K562 (cell line): ENCODE measurements at regions not wholly inside any gene's neighbourhood (a gene's known extent, or its start where the extent isn't known, plus 50 kb on each side); places are given as distances from the start of the nearest gene placed in this dataset.

ENCODE experiments used
- ATAC-seq: fragments of 200-7000 bp; cut with Tn5 transposase; 3 replicates; pipeline ENCODE4 v1.9.1; 2020; ENCODE audit warnings: moderate library complexity
- BruUV-seq: library from RNA; stranded (reverse); fragments of 400-500 nt; replicated peaks from 2 replicates; lab custom pipeline; 2021; lab: Mats Ljungman, UMichigan
- CTCF ChIA-PET: fragments of 300-600 bp; formaldehyde crosslinking; extraction: SDS; loops from one replicate; lab custom pipeline; 2021; ENCODE audit warnings: low intra/inter-chr PET ratio; lab: Yijun Ruan, JAX
- POLR2A ChIA-PET: fragments of 300-600, 350-650 bp; sonication (Branson Sonifier 250); formaldehyde crosslinking; extraction: SDS; loops from one replicate; lab custom pipeline; 2021; ENCODE audit warnings: antibody characterized with exemption, inconsistent platforms; lab: Yijun Ruan, JAX
- DNase-seq, 4 experiments: peaks; one replicate each; pipeline versions ENCODE4 v3.0.0 to v3.0.0-alpha.2; 2011 to 2018; ENCODE audit warnings: low spot score in 3 of 4, mixed read lengths in 3 of 4; ENCODE audit errors: extremely low read depth in 1 of 4
- FAIRE-seq: peaks from 2 replicates; lab custom pipeline; 2011; peaks lifted over from hg19 to GRCh38; lab: Jason Lieb, UNC
- H2AFZ ChIP-seq: 2 replicates; pipeline ENCODE4 v1.6.0; 2011; ENCODE audit warnings: low read depth, low read length, control low read depth, inconsistent platforms
- H3K27ac ChIP-seq: fragments of 200-600 bp; 3 replicates; pipeline ENCODE4 v1.8.0; 2011; ENCODE audit warnings: low read depth, mild to moderate bottlenecking, control low read depth, inconsistent platforms, low read length, moderate library complexity, mixed read lengths; ENCODE audit errors: extremely low read depth
- H3K27me3 ChIP-seq, 2 experiments: fragments of 300-600 bp in 1 of 2; 2 replicates in 1 of 2; 3 replicates in 1 of 2; pipeline versions ENCODE4 v1.6.0 to v1.8.0; 2011; ENCODE audit warnings: inconsistent platforms in 2 of 2, low read length in 2 of 2, mild to moderate bottlenecking in 1 of 2, mixed read lengths in 1 of 2, moderate library complexity in 1 of 2; ENCODE audit not compliant: control insufficient read depth in 2 of 2, insufficient read depth in 2 of 2
- H3K36me3 ChIP-seq: fragments of 300-600 bp; 3 replicates; pipeline ENCODE4 v1.8.0; 2011; ENCODE audit warnings: mild to moderate bottlenecking, low read length, inconsistent platforms; ENCODE audit not compliant: control insufficient read depth, insufficient read depth
- H3K4me1 ChIP-seq, 2 experiments: fragments of 200-600 bp in 1 of 2; replicated peaks in 1 of 2; 2 replicates in 1 of 2; 3 replicates in 1 of 2; pipeline versions ENCODE4 v1.5.1 to v1.8.0; 2011; ENCODE audit warnings: inconsistent platforms in 2 of 2, low read length in 2 of 2, mild to moderate bottlenecking in 1 of 2, mixed read lengths in 1 of 2, moderate library complexity in 1 of 2; ENCODE audit not compliant: control insufficient read depth in 2 of 2, insufficient read depth in 2 of 2
- H3K4me2 ChIP-seq: 2 replicates; pipeline ENCODE4 v1.6.1; 2011; ENCODE audit warnings: low read length, control low read depth, inconsistent platforms, mixed read lengths; ENCODE audit not compliant: insufficient read depth
- H3K4me3 ChIP-seq: fragments of 200-600 bp; sonication (generic), shearing (Covaris generic); 2 replicates; pipeline ENCODE4 v1.5.1; 2016; ENCODE audit warnings: control low read depth, inconsistent platforms
- H3K79me2 ChIP-seq: fragments of 200-600 bp; 3 replicates; pipeline ENCODE4 v1.8.0; 2011; ENCODE audit warnings: low read length, inconsistent platforms; ENCODE audit not compliant: control insufficient read depth, insufficient read depth
- H3K9ac ChIP-seq, 2 experiments: 2 replicates each; pipeline versions ENCODE4 v1.6.0 to v1.6.1; 2011; ENCODE audit warnings: low read depth in 2 of 2, low read length in 2 of 2, control low read depth in 1 of 2, inconsistent platforms in 1 of 2, mild to moderate bottlenecking in 1 of 2, mixed read lengths in 1 of 2; ENCODE audit not compliant: insufficient read depth in 1 of 2
- H3K9me1 ChIP-seq: one replicate; pipeline ENCODE4 v1.6.0; 2011; ENCODE audit warnings: inconsistent platforms, mild to moderate bottlenecking, low read length, moderate library complexity; ENCODE audit not compliant: control insufficient read depth, insufficient read depth
- H3K9me3 ChIP-seq: replicated peaks from 2 replicates; pipeline ENCODE4 v1.5.1; 2011; ENCODE audit warnings: low read depth, low read length, inconsistent platforms; ENCODE audit not compliant: control insufficient read depth, insufficient read depth
- H4K20me1 ChIP-seq: replicated peaks from 2 replicates; pipeline ENCODE4 v1.6.1; 2011; ENCODE audit warnings: low read length, inconsistent platforms, mixed read lengths; ENCODE audit not compliant: control insufficient read depth, insufficient read depth
- ATF7 ChIP-seq: fragments of 450-650 bp; IDR thresholded peaks from 2 replicates; pipeline ENCODE4 v1.7.1; 2014; ENCODE audit warnings: mild to moderate bottlenecking, moderate library complexity
- HDGF ChIP-seq: fragments of 450-650 bp; IDR thresholded peaks from 2 replicates; pipeline ENCODE4 v1.6.1; 2016
- HNRNPL ChIP-seq: fragments of 200-400 bp; formaldehyde crosslinking; IDR thresholded peaks from 2 replicates; pipeline ENCODE4 v1.6.1; 2017; ENCODE audit warnings: low read depth, mild to moderate bottlenecking, low read length
- PPARD ChIP-seq: fragments of 250-450 bp; sonication (Bioruptor Pico); IDR thresholded peaks from 2 replicates; pipeline ENCODE4 v1.8.0; 2022; ENCODE audit warnings: inconsistent platforms, mild to moderate bottlenecking, moderate library complexity
- SRSF9 ChIP-seq: fragments of 200-400 bp; formaldehyde crosslinking; IDR thresholded peaks from 2 replicates; pipeline ENCODE4 v1.6.1; 2017; ENCODE audit warnings: low read depth, low read length, borderline replicate concordance
- WGBS: fragments of 100-300 bp; shearing (Covaris generic); methylation state at CpG from one replicate; pipeline ENCODE4 v1.1.6; 2016; ENCODE audit warnings: low coverage, mixed read lengths; ENCODE audit not compliant: insufficient coverage; ENCODE audit errors: missing lambda C conversion rate; 5-methylcytosine and 5-hydroxymethylcytosine counted together
- in situ Hi-C: fragments of 300-500 bp; cut with MboI; formaldehyde crosslinking; loops from 4 replicates; pipeline ENCODE4 v1.15.0; 2018; ENCODE audit warnings: inconsistent platforms, mixed read lengths
- intact Hi-C: fragments of 100-400 bp; cut with micrococcal nuclease; formaldehyde crosslinking; loops from 2 replicates; pipeline ENCODE4 v1.14.2; 2022
- TF ChIP-seq, protein P1 (sequence below): conservative IDR thresholded peaks from 2 replicates; pipeline ENCODE4 v1.6.1; 2011; ENCODE audit warnings: low read depth, mild to moderate bottlenecking, low read length; ENCODE audit not compliant: control insufficient read depth
- TF ChIP-seq, protein P2 (sequence below): sonication (generic); formaldehyde crosslinking; IDR thresholded peaks from 2 replicates; pipeline ENCODE4 v1.8.0; 2022; ENCODE audit warnings: mild to moderate bottlenecking, missing genetic modification reagents
- TF ChIP-seq, protein P3 (sequence below): IDR thresholded peaks from 2 replicates; pipeline ENCODE4 v1.6.1; 2016; ENCODE audit warnings: missing genetic modification characterization, missing compliant biosample characterization

DNA sequence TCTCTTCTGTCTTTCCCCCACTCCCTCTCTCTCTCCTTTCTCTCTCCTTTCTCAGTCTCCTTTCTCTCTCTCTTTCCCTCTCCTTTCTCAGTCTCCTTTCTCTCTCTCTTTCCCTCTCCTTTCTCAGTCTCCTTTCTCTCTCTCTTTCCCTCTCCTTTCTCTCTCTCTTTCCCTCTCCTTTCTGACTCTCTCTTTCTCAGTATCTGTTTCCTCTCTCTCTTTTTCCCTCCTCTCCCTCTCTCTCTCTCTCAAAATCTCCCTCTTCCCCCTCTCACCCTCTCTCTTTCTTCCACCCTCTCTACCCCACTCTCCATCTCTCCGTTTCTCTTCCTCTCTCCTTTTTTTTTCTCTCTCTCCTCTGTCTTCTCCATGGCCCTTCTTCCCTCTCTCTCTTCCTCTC is 258.8 kb downstream of the ASMT start:
- H3K4me2 ChIP-seq = no peak overlapping the region

DNA sequence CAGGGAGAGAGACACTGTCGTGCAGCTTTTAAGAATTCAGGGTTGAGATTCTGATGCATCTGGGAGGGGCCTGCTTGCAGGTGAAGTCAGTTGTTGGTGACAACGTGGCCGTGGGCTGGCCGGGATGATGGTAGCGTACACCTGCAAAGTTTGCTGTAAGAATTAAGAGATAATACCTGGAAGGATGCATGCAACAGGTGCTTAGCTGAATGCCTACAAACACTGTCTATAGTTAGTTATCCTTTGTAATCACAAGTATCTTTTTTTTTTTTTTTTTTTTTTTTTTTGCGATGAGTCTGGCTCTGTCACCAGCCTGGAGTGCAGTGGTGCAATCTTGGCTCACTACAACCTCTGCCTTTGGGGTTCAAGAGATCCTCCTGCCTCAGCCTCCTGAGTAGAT is 259.6 kb downstream of the ASMT start:
- TF ChIP-seq, protein P1, sequence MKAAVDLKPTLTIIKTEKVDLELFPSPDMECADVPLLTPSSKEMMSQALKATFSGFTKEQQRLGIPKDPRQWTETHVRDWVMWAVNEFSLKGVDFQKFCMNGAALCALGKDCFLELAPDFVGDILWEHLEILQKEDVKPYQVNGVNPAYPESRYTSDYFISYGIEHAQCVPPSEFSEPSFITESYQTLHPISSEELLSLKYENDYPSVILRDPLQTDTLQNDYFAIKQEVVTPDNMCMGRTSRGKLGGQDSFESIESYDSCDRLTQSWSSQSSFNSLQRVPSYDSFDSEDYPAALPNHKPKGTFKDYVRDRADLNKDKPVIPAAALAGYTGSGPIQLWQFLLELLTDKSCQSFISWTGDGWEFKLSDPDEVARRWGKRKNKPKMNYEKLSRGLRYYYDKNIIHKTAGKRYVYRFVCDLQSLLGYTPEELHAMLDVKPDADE = no peak
- TF ChIP-seq SRSF9 (no peak), HDGF (no peak), ATF7 (no peak), PPARD (no peak)
- TF ChIP-seq, protein P2, sequence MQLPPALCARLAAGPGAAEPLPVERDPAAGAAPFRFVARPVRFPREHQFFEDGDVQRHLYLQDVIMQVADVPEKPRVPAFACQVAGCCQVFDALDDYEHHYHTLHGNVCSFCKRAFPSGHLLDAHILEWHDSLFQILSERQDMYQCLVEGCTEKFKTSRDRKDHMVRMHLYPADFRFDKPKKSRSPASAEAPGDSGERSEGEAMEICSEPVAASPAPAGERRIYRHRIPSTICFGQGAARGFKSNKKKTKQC (CRISPR knock-in tag) = no peak
- Histone ChIP-seq H4K20me1 (no peaks in the 10 kb centered on the region), H3K4me2 (no peak overlapping the region), H3K4me1 (no peaks in the 10 kb centered on the region), H2AFZ (no peak overlapping the region), H3K27me3 (no peaks in the 10 kb centered on the region), H3K79me2 (no peaks in the 10 kb centered on the region), H3K9me1 (no peaks in the 10 kb centered on the region), H3K9me3 (no peaks in the 10 kb centered on the region), H3K9ac (no peak overlapping the region), H3K36me3 (no peaks in the 10 kb centered on the region), H3K4me3 (no peak overlapping the region), H3K27ac (no peak overlapping the region)
- ChIA-PET CTCF (no interaction called here), POLR2A (no interaction called here)
- ATAC-seq (no peak), FAIRE-seq (no peak), DNase-seq (no peak)
- in situ Hi-C loops = no loop called here
- BruUV-seq = no TSS peak
- intact Hi-C loops = no loop called here
- 4% methylated on average over 5 of the region's 6 CpGs for WGBS

More for the DNA sequence above, 258.8 kb downstream of the ASMT start:
- no peak overlapping the region for H3K4me3 ChIP-seq
- 0% methylated on average over 1 of the region's 1 CpG for WGBS
- no peak for TF ChIP-seq HNRNPL
- TF ChIP-seq, protein P3, sequence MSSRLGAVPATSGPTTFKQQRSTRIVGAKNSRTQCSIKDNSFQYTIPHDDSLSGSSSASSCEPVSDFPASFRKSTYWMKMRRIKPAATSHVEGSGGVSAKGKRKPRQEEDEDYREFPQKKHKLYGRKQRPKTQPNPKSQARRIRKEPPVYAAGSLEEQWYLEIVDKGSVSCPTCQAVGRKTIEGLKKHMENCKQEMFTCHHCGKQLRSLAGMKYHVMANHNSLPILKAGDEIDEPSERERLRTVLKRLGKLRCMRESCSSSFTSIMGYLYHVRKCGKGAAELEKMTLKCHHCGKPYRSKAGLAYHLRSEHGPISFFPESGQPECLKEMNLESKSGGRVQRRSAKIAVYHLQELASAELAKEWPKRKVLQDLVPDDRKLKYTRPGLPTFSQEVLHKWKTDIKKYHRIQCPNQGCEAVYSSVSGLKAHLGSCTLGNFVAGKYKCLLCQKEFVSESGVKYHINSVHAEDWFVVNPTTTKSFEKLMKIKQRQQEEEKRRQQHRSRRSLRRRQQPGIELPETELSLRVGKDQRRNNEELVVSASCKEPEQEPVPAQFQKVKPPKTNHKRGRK (tag) = 0 out of 2 replicates have a peak, but pooled peaks have one; percentile 44
- ChIA-PET POLR2A (no interaction called here), CTCF (no interaction called here)
- no peaks in the 10 kb centered on the region for H3K79me2 ChIP-seq
- H4K20me1 ChIP-seq = no peaks in the 10 kb centered on the region
- H3K4me1 ChIP-seq = no peaks in the 10 kb centered on the region
- FAIRE-seq (no peak), ATAC-seq (no peak), DNase-seq (no peak)
- BruUV-seq = no TSS peak
- in situ Hi-C loops = no loop called here
- H3K9me3 ChIP-seq = no peaks in the 10 kb centered on the region
- intact Hi-C loops = no loop called here
- H3K9me1 ChIP-seq = no peaks in the 10 kb centered on the region
- no peaks in the 10 kb centered on the region for H3K36me3 ChIP-seq
- H3K27ac ChIP-seq = no peak overlapping the region
- no peak overlapping the region for H3K9ac ChIP-seq
- no peak overlapping the region for H2AFZ ChIP-seq
- no peaks in the 10 kb centered on the region for H3K27me3 ChIP-seq
